Mucosa of rectum (tissue), 2 donors: ENCODE measurements at regions not wholly inside any gene's neighbourhood (a gene's known extent, or its start where the extent isn't known, plus 50 kb on each side); places are given as distances from the start of the nearest gene placed in this dataset.

Experiments
- H3K27ac ChIP-seq, 2 donors: one replicate each; pipeline ENCODE4 v1.7.0; 2013; ENCODE audit warnings: inconsistent platforms in 2 of 2, low read depth in 2 of 2, low read length in 2 of 2
- H3K27me3 ChIP-seq, 2 donors: one replicate each; pipeline ENCODE4 v1.7.0; 2013; ENCODE audit warnings: low read length in 2 of 2; ENCODE audit not compliant: control insufficient read depth in 2 of 2, insufficient read depth in 2 of 2
- H3K36me3 ChIP-seq, 2 donors: one replicate each; pipeline ENCODE4 v1.7.0; 2013; ENCODE audit warnings: low read length in 2 of 2; ENCODE audit not compliant: control insufficient read depth in 2 of 2, insufficient read depth in 2 of 2
- H3K4me1 ChIP-seq, 2 donors: one replicate each; pipeline ENCODE4 v1.7.0; 2013; ENCODE audit warnings: low read length in 2 of 2, mild to moderate bottlenecking in 1 of 2; ENCODE audit not compliant: control insufficient read depth in 2 of 2, insufficient read depth in 2 of 2
- H3K4me3 ChIP-seq, 2 donors: one replicate each; pipeline ENCODE4 v1.7.0; 2013; ENCODE audit warnings: low read length in 2 of 2
- H3K9ac ChIP-seq, 2 donors: one replicate each; pipeline ENCODE4 v1.7.0; 2013; ENCODE audit warnings: low read length in 2 of 2, low read depth in 1 of 2, mild to moderate bottlenecking in 1 of 2
- H3K9me3 ChIP-seq, 2 donors: one replicate each; pipeline ENCODE4 v1.7.0; 2013; ENCODE audit warnings: low read length in 2 of 2; ENCODE audit not compliant: control insufficient read depth in 2 of 2
- donor health status: healthy.
- donor health status: Normal muscosa, but diverticular disease.

GRCh38 chr3:41075975-41076374 is 123.3 kb upstream of the CTNNB1 start:
- Histone ChIP-seq H3K27ac (no peak overlapping the region), H3K27me3 (no peaks in the 10 kb centered on the region), H3K36me3 (no peaks in the 10 kb centered on the region), H3K4me3 (no peak overlapping the region), H3K4me1 (no peaks in the 10 kb centered on the region), H3K9ac (no peak overlapping the region), H3K9me3 (no peaks in the 10 kb centered on the region)

- Histone ChIP-seq H3K4me3 (no peak overlapping the region), H3K9ac (no peak overlapping the region), H3K27ac (no peak overlapping the region), H3K4me1 (no peaks in the 10 kb centered on the region), H3K36me3 (no peaks in the 10 kb centered on the region), H3K27me3 (no peaks in the 10 kb centered on the region), H3K9me3 (no peaks in the 10 kb centered on the region)
These were observed 122.9 kb upstream of the CTNNB1 start for GRCh38 chr3:41076399-41076798.

- H3K27ac ChIP-seq = no peak overlapping the region
- peaks cover 0 to 3% of the 10 kb centered on the region in 2 donors for H3K27me3 ChIP-seq
- H3K9ac ChIP-seq = no peak overlapping the region
- no peaks in the 10 kb centered on the region for H3K4me1 ChIP-seq
- H3K9me3 ChIP-seq = no peaks in the 10 kb centered on the region
- no peak overlapping the region for H3K4me3 ChIP-seq
- H3K36me3 ChIP-seq = no peaks in the 10 kb centered on the region
These were observed 119.2 kb upstream of the CTNNB1 start for GRCh38 chr3:41080141-41080540.

GRCh38 chr3:41088882-41089281 is 110.4 kb upstream of the CTNNB1 start:
- Histone ChIP-seq H3K9ac (no peak overlapping the region), H3K4me3 (no peak overlapping the region), H3K9me3 (no peaks in the 10 kb centered on the region), H3K27me3 (no peaks in the 10 kb centered on the region), H3K36me3 (no peaks in the 10 kb centered on the region), H3K27ac (no peak overlapping the region), H3K4me1 (no peaks in the 10 kb centered on the region)

- no peak overlapping the region for H3K9ac ChIP-seq
- no peak overlapping the region for H3K4me3 ChIP-seq
- no peaks in the 10 kb centered on the region for H3K4me1 ChIP-seq
- no peaks in the 10 kb centered on the region for H3K36me3 ChIP-seq
- H3K27ac ChIP-seq = no peak overlapping the region
- H3K9me3 ChIP-seq = no peaks in the 10 kb centered on the region
- no peaks in the 10 kb centered on the region for H3K27me3 ChIP-seq
These were observed 109.7 kb upstream of the CTNNB1 start for GRCh38 chr3:41089566-41089965.

- Histone ChIP-seq H3K9ac (no peak overlapping the region), H3K4me1 (no peaks in the 10 kb centered on the region), H3K27me3 (no peaks in the 10 kb centered on the region), H3K9me3 (no peaks in the 10 kb centered on the region), H3K36me3 (no peaks in the 10 kb centered on the region), H3K27ac (no peak overlapping the region), H3K4me3 (no peak overlapping the region)
These were observed 106.5 kb upstream of the CTNNB1 start for GRCh38 chr3:41092844-41093243.

- H3K9ac ChIP-seq = no peak overlapping the region
- H3K4me1 ChIP-seq = no peaks in the 10 kb centered on the region
- no peaks in the 10 kb centered on the region for H3K9me3 ChIP-seq
- H3K27me3 ChIP-seq = no peaks in the 10 kb centered on the region
- no peaks in the 10 kb centered on the region for H3K36me3 ChIP-seq
- H3K4me3 ChIP-seq = no peak overlapping the region
- no peak overlapping the region for H3K27ac ChIP-seq
These were observed 105.8 kb upstream of the CTNNB1 start for GRCh38 chr3:41093476-41093875.

- no peaks in the 10 kb centered on the region for H3K27me3 ChIP-seq
- H3K36me3 ChIP-seq = no peaks in the 10 kb centered on the region
- no peak overlapping the region for H3K9ac ChIP-seq
- H3K9me3 ChIP-seq = no peaks in the 10 kb centered on the region
- H3K27ac ChIP-seq = no peak overlapping the region
- no peaks in the 10 kb centered on the region for H3K4me1 ChIP-seq
- no peak overlapping the region for H3K4me3 ChIP-seq
These were observed 105.0 kb upstream of the CTNNB1 start for GRCh38 chr3:41094351-41094750.

GRCh38 chr3:41095702-41096101 is 103.6 kb upstream of the CTNNB1 start:
- Histone ChIP-seq H3K36me3 (no peaks in the 10 kb centered on the region), H3K4me3 (no peak overlapping the region), H3K9ac (no peak overlapping the region), H3K27ac (no peak overlapping the region), H3K27me3 (no peaks in the 10 kb centered on the region), H3K4me1 (no peaks in the 10 kb centered on the region), H3K9me3 (no peaks in the 10 kb centered on the region)

GRCh38 chr3:41097896-41098496 is 101.3 kb upstream of the CTNNB1 start:
- no peaks in the 10 kb centered on the region for H3K9me3 ChIP-seq
- no peak overlapping the region for H3K9ac ChIP-seq
- no peak overlapping the region for H3K27ac ChIP-seq
- no peaks in the 10 kb centered on the region for H3K27me3 ChIP-seq
- H3K4me1 ChIP-seq = peaks cover 0 to 3% of the 10 kb centered on the region in 2 donors
- H3K4me3 ChIP-seq = no peak overlapping the region
- no peaks in the 10 kb centered on the region for H3K36me3 ChIP-seq

- Histone ChIP-seq H3K9ac (no peak overlapping the region), H3K27ac (peak overlapping the region in 1 of 2 donors; percentile 24), H3K9me3 (no peaks in the 10 kb centered on the region), H3K4me1 (peaks cover 0 to 3% of the 10 kb centered on the region in 2 donors), H3K4me3 (no peak overlapping the region), H3K36me3 (no peaks in the 10 kb centered on the region), H3K27me3 (no peaks in the 10 kb centered on the region)
These were observed 98.1 kb upstream of the CTNNB1 start for GRCh38 chr3:41101231-41101630.
